ENCODE measurements at regions not wholly inside any gene's neighbourhood (a gene's known extent, or its start where the extent isn't known, plus 50 kb on each side); places are given as distances from the start of the nearest gene placed in this dataset.
"Not testable (repeated sequence)": the region's sequence is repeated elsewhere in the genome, so short reads cannot be mapped to it uniquely, and the experiment has no call there.

- no peak for DNase-seq (ENCODE audit: low read depth in 2 of 2)
Measured at GRCh38 chr11:11220786-11221185, 132.3 kb downstream of the CSNK2A3 start.

GRCh38 chr11:11218629-11218986 is 134.4 kb downstream of the CSNK2A3 start:
- no peak for DNase-seq (ENCODE audit: low read depth in 2 of 2)

GRCh38 chr11:11217929-11218628 is 135.0 kb downstream of the CSNK2A3 start:
- no peak for DNase-seq (ENCODE audit: low read depth in 2 of 2)

- no peak for DNase-seq (ENCODE audit: low read depth in 2 of 2)
Measured at GRCh38 chr11:11217289-11217928, 135.6 kb downstream of the CSNK2A3 start.

GRCh38 chr11:11215944-11216343 is 137.1 kb downstream of the CSNK2A3 start:
- no peak for DNase-seq (ENCODE audit: low read depth in 2 of 2)

GRCh38 chr11:11215058-11215815 is 137.8 kb downstream of the CSNK2A3 start:
- DNase-seq (ENCODE audit: low read depth in 2 of 2): no peak

- DNase-seq (ENCODE audit: low read depth in 2 of 2): no peak
Measured at GRCh38 chr11:11213117-11213516, 139.9 kb downstream of the CSNK2A3 start.

GRCh38 chr11:11211888-11212287 is 141.2 kb downstream of the CSNK2A3 start:
- no peak for DNase-seq (ENCODE audit: low read depth in 2 of 2)

- DNase-seq (ENCODE audit: low read depth in 2 of 2): no peak
Measured at GRCh38 chr11:11211186-11211585, 141.9 kb downstream of the CSNK2A3 start.

GRCh38 chr11:11210446-11210845 is 142.6 kb downstream of the CSNK2A3 start:
- DNase-seq (ENCODE audit: low read depth in 2 of 2): no peak

GRCh38 chr11:11209967-11210366 is 143.1 kb downstream of the CSNK2A3 start:
- no peak for DNase-seq (ENCODE audit: low read depth in 2 of 2)

- no peak for DNase-seq (ENCODE audit: low read depth in 2 of 2)
Measured at GRCh38 chr11:11208994-11209393, 144.1 kb downstream of the CSNK2A3 start.

GRCh38 chr11:11207428-11207827 is 145.6 kb downstream of the CSNK2A3 start:
- DNase-seq (ENCODE audit: low read depth in 2 of 2): no peak

- no peak for DNase-seq (ENCODE audit: low read depth in 2 of 2)
Measured at GRCh38 chr11:11206484-11206883, 146.6 kb downstream of the CSNK2A3 start.

- no peak for DNase-seq (ENCODE audit: low read depth in 2 of 2)
Measured at GRCh38 chr11:11202885-11203284, 150.2 kb downstream of the CSNK2A3 start.

GRCh38 chr11:11201302-11201701 is 151.7 kb downstream of the CSNK2A3 start:
- DNase-seq (ENCODE audit: low read depth in 2 of 2): not testable (repeated sequence)

- DNase-seq (ENCODE audit: low read depth in 2 of 2): no peak
Measured at GRCh38 chr11:11192541-11192940, 160.5 kb downstream of the CSNK2A3 start.

- DNase-seq (ENCODE audit: low read depth in 2 of 2): no peak
Measured at GRCh38 chr11:11189506-11189905, 163.5 kb downstream of the CSNK2A3 start.

GRCh38 chr11:11186249-11186648 is 166.8 kb downstream of the CSNK2A3 start:
- DNase-seq (ENCODE audit: low read depth in 2 of 2): no peak

GRCh38 chr11:11182261-11182660 is 170.8 kb downstream of the CSNK2A3 start:
- no peak for DNase-seq (ENCODE audit: low read depth in 2 of 2)

- DNase-seq (ENCODE audit: low read depth in 2 of 2): no peak
Measured at GRCh38 chr11:11178671-11179638, 174.1 kb downstream of the CSNK2A3 start.
